ENCODE measurements at regions not wholly inside any gene's neighbourhood (a gene's known extent, or its start where the extent isn't known, plus 50 kb on each side); places are given as distances from the start of the nearest gene placed in this dataset.

GRCh38 chr2:117085737-117086136, 728.8 kb upstream of the DDX18 start:
- ATAC-seq, result no peak

GRCh38 chr2:117086174-117086942, 728.1 kb upstream of the DDX18 start:
- no peak for ATAC-seq

- no peak for ATAC-seq
These were observed 727.6 kb upstream of the DDX18 start for GRCh38 chr2:117086943-117087250.

- no peak for ATAC-seq
These were observed 726.8 kb upstream of the DDX18 start for GRCh38 chr2:117087535-117088291.

- no peak for ATAC-seq
These were observed 723.3 kb upstream of the DDX18 start for GRCh38 chr2:117091041-117091837.

GRCh38 chr2:117101613-117102012, 712.9 kb upstream of the DDX18 start:
- ATAC-seq, result no peak

- no peak for ATAC-seq
These were observed 705.7 kb upstream of the DDX18 start for GRCh38 chr2:117108741-117109267.

- ATAC-seq, result no peak
These were observed 695.5 kb upstream of the DDX18 start for GRCh38 chr2:117118994-117119393.

- ATAC-seq, result no peak
These were observed 691.1 kb upstream of the DDX18 start for GRCh38 chr2:117123362-117123761.

- no peak for ATAC-seq
These were observed 687.8 kb upstream of the DDX18 start for GRCh38 chr2:117126656-117127055.

GRCh38 chr2:117127680-117128079, 686.8 kb upstream of the DDX18 start:
- no peak for ATAC-seq

GRCh38 chr2:117128461-117128860, 686.0 kb upstream of the DDX18 start:
- no peak for ATAC-seq

- ATAC-seq, result no peak
These were observed 677.1 kb upstream of the DDX18 start for GRCh38 chr2:117137371-117137770.

- ATAC-seq, result no peak
These were observed 645.3 kb upstream of the DDX18 start for GRCh38 chr2:117169036-117169765.

- no peak for ATAC-seq
These were observed 643.6 kb upstream of the DDX18 start for GRCh38 chr2:117170897-117171296.

- no peak for ATAC-seq
These were observed 635.1 kb upstream of the DDX18 start for GRCh38 chr2:117179405-117179804.

GRCh38 chr2:117190856-117191559, 623.5 kb upstream of the DDX18 start:
- ATAC-seq, result no peak

- ATAC-seq, result no peak
These were observed 619.1 kb upstream of the DDX18 start for GRCh38 chr2:117195381-117195780.

GRCh38 chr2:117199511-117199910, 615.0 kb upstream of the DDX18 start:
- ATAC-seq, result no peak

- no peak for ATAC-seq
These were observed 601.9 kb upstream of the DDX18 start for GRCh38 chr2:117212562-117212961.

GRCh38 chr2:117217145-117217544, 597.3 kb upstream of the DDX18 start:
- ATAC-seq, result no peak

GRCh38 chr2:117222809-117223208, 591.7 kb upstream of the DDX18 start:
- no peak for ATAC-seq

Data from esophagus mucosa (tissue), 1 donor.